Breast epithelium (tissue), 3 donors: ENCODE measurements at regions not wholly inside any gene's neighbourhood (a gene's known extent, or its start where the extent isn't known, plus 50 kb on each side); places are given as distances from the start of the nearest gene placed in this dataset.

ENCODE experiments used
- POLR2A ChIP-seq: fragments of 450-650 bp; IDR thresholded peaks from one replicate; pipeline ENCODE4 v1.6.1; 2016; ENCODE audit warnings: antibody characterized with exemption, mild to moderate bottlenecking, moderate library complexity
- POLR2AphosphoS5 ChIP-seq, 3 donors: sonication (generic); formaldehyde crosslinking; IDR thresholded peaks; one replicate each; pipeline ENCODE4 v1.6.1; 2017; ENCODE audit warnings: antibody characterized with exemption in 3 of 3
- TF ChIP-seq, protein P1 (sequence below), 3 donors: fragments of 450-650 bp; IDR thresholded peaks; one replicate each; pipeline ENCODE4 v1.5.1; 2016 to 2017; ENCODE audit warnings: antibody characterized with exemption in 3 of 3, mild to moderate bottlenecking in 3 of 3, moderate library complexity in 3 of 3

DNA sequence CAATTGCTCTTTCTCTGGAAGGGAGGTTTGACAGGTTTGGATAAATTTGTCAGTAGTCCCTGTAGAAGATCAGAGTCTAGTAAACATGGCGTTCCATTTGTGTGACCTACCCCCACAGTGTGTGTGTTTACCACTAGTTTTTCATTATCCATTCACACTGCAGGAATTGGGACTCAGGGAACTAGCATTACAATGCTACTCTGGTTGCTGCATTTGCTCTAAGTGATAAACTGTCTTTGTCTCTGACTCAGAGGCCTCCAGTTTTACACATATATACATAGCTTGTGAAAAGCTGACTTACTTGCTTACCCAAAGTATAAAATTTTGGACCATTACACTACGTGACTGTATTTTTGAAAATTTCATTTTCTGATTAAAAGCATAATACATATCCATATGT lies 1604.0 kb downstream of the REEP3 start:
- no peak for TF ChIP-seq POLR2A
- TF ChIP-seq, protein P1, sequence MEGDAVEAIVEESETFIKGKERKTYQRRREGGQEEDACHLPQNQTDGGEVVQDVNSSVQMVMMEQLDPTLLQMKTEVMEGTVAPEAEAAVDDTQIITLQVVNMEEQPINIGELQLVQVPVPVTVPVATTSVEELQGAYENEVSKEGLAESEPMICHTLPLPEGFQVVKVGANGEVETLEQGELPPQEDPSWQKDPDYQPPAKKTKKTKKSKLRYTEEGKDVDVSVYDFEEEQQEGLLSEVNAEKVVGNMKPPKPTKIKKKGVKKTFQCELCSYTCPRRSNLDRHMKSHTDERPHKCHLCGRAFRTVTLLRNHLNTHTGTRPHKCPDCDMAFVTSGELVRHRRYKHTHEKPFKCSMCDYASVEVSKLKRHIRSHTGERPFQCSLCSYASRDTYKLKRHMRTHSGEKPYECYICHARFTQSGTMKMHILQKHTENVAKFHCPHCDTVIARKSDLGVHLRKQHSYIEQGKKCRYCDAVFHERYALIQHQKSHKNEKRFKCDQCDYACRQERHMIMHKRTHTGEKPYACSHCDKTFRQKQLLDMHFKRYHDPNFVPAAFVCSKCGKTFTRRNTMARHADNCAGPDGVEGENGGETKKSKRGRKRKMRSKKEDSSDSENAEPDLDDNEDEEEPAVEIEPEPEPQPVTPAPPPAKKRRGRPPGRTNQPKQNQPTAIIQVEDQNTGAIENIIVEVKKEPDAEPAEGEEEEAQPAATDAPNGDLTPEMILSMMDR (IDR thresholded peaks at IDR 0.05), result no peak
- TF ChIP-seq POLR2AphosphoS5 (IDR thresholded peaks at IDR 0.05), result no peak
